PC-9 (cell line): ENCODE measurements at regions not wholly inside any gene's neighbourhood (a gene's known extent, or its start where the extent isn't known, plus 50 kb on each side); places are given as distances from the start of the nearest gene placed in this dataset.

ENCODE experiments used
- BruUV-seq: library from RNA; stranded (reverse); fragments of 400-500 nt; replicated peaks from 2 replicates; lab custom pipeline; 2021; lab: Mats Ljungman, UMichigan
- CTCF ChIA-PET: fragments of 300-600 bp; sonication (Branson Sonifier 250); formaldehyde crosslinking; loops from one replicate; lab custom pipeline; 2022; ENCODE audit warnings: antibody characterized with exemption; lab: Charles Lee
- POLR2A ChIA-PET: fragments of 300-600 bp; sonication (Branson Sonifier 250); formaldehyde crosslinking; loops from one replicate; lab custom pipeline; 2022; ENCODE audit warnings: antibody characterized with exemption; ENCODE audit not compliant: unreplicated experiment; lab: Charles Lee
- DNase-seq, 2 experiments: peaks; one replicate each; pipeline versions ENCODE4 v3.0.0 to v3.0.0-alpha.2; 2015 to 2022; ENCODE audit warnings: mixed read lengths in 1 of 2
- H2AFZ ChIP-seq: fragments of 200-600 bp; sonication (generic); 2 replicates; pipeline ENCODE4 v1.8.1; 2017; ENCODE audit warnings: antibody characterized with exemption
- H3F3A ChIP-seq: fragments of 200-600 bp; sonication (generic); 2 replicates; pipeline ENCODE4 v1.8.1; 2017; ENCODE audit warnings: antibody characterized with exemption, mild to moderate bottlenecking, low read depth; ENCODE audit not compliant: insufficient read depth
- H3K27ac ChIP-seq: fragments of 200-600 bp; sonication (generic); 2 replicates; pipeline ENCODE4 v1.6.1; 2016; ENCODE audit warnings: mixed run types
- H3K27me3 ChIP-seq: fragments of 200-600 bp; sonication (generic); 2 replicates; pipeline ENCODE4 v1.6.1; 2016; ENCODE audit warnings: low read depth, mixed run types; ENCODE audit not compliant: insufficient read depth
- H3K36me3 ChIP-seq: fragments of 200-600 bp; sonication (generic); 2 replicates; pipeline ENCODE4 v1.6.1; 2016; ENCODE audit warnings: low read depth, mixed run types
- H3K4me1 ChIP-seq: fragments of 200-600 bp; sonication (generic); replicated peaks from 2 replicates; pipeline ENCODE4 v1.6.1; 2016; ENCODE audit warnings: mixed run types; ENCODE audit not compliant: insufficient read depth
- H3K4me2 ChIP-seq: fragments of 200-600 bp; sonication (generic); 2 replicates; pipeline ENCODE4 v1.6.1; 2017; ENCODE audit warnings: mixed run types
- H3K4me3 ChIP-seq: fragments of 200-600 bp; sonication (generic); 2 replicates; pipeline ENCODE4 v1.6.1; 2016; ENCODE audit warnings: mixed run types
- H3K79me2 ChIP-seq: fragments of 200-600 bp; sonication (generic); 2 replicates; pipeline ENCODE4 v1.6.1; 2017; ENCODE audit warnings: low read depth, mixed run types
- H3K9me2 ChIP-seq: fragments of 200-600 bp; sonication (generic); 2 replicates; pipeline ENCODE4 v1.8.1; 2017; ENCODE audit warnings: mild to moderate bottlenecking; ENCODE audit not compliant: insufficient read depth
- H3K9me3 ChIP-seq: fragments of 200-600 bp; sonication (generic); 2 replicates; pipeline ENCODE4 v1.8.1; 2016; ENCODE audit warnings: low read depth; ENCODE audit not compliant: insufficient read depth
- H4K20me1 ChIP-seq: fragments of 200-600 bp; sonication (generic); 2 replicates; pipeline ENCODE4 v1.8.1; 2017; ENCODE audit not compliant: insufficient read depth
- CTCF ChIP-seq: fragments of 200-600 bp; sonication (generic); conservative IDR thresholded peaks from 2 replicates; pipeline ENCODE4 v1.6.1; 2017; ENCODE audit warnings: mixed run types, antibody characterized with exemption, mild to moderate bottlenecking, moderate library complexity
- EZH2 ChIP-seq: fragments of 200-600 bp; sonication (generic); IDR thresholded peaks from 2 replicates; pipeline ENCODE4 v1.8.0; 2017; ENCODE audit warnings: antibody characterized with exemption, low read depth
- intact Hi-C: fragments of 100-400 bp; cut with micrococcal nuclease; formaldehyde crosslinking; loops from one replicate; pipeline ENCODE4 v1.10.0; 2022; ENCODE audit not compliant: unreplicated experiment

- H4K20me1 ChIP-seq: no peaks in the 10 kb centered on the region
- POLR2A ChIA-PET: no interaction called here
Measured at GRCh38 chr13:73996569-73996968, 137.6 kb downstream of the KLF12 start.

GRCh38 chr13:73995736-73996135 lies 138.5 kb downstream of the KLF12 start:
- CTCF ChIA-PET: interaction anchor here (0.5 kb wide), 1 partner anchor 731 kb away, joined by 12 read pairs; no protein-coding TSS in a partner anchor
- H4K20me1 ChIP-seq: no peaks in the 10 kb centered on the region
- POLR2A ChIA-PET: no interaction called here
- H3K4me3 ChIP-seq: no peak overlapping the region
- no peak for DNase-seq
- H3K27me3 ChIP-seq: no peaks in the 10 kb centered on the region
- intact Hi-C loops: no loop called here
- no TSS peak for BruUV-seq
- no peaks in the 10 kb centered on the region for H3K4me1 ChIP-seq
- H3K27ac ChIP-seq: no peak overlapping the region
- H3K36me3 ChIP-seq: no peaks in the 10 kb centered on the region
- no peak for TF ChIP-seq CTCF
- no peak for TF ChIP-seq EZH2
- no peak overlapping the region for H2AFZ ChIP-seq
- H3K9me2 ChIP-seq: no peaks in the 10 kb centered on the region
- H3K79me2 ChIP-seq: no peaks in the 10 kb centered on the region
- no peaks in the 10 kb centered on the region for H3F3A ChIP-seq
- no peaks in the 10 kb centered on the region for H3K9me3 ChIP-seq
- no peak overlapping the region for H3K4me2 ChIP-seq

More at GRCh38 chr13:73996569-73996968, 137.6 kb downstream of the KLF12 start:
- no peak overlapping the region for H3K4me2 ChIP-seq
- no peaks in the 10 kb centered on the region for H3K9me3 ChIP-seq
- TF ChIP-seq CTCF (no peak), EZH2 (no peak)
- no peak overlapping the region for H3K27ac ChIP-seq
- intact Hi-C loops: no loop called here
- no peaks in the 10 kb centered on the region for H3K36me3 ChIP-seq
- H3K79me2 ChIP-seq: no peaks in the 10 kb centered on the region
- BruUV-seq: no TSS peak
- H3K4me1 ChIP-seq: no peaks in the 10 kb centered on the region
- H3K9me2 ChIP-seq: no peaks in the 10 kb centered on the region
- no peak overlapping the region for H3K4me3 ChIP-seq
- no peaks in the 10 kb centered on the region for H3K27me3 ChIP-seq
- CTCF ChIA-PET: no interaction called here
- no peak overlapping the region for H2AFZ ChIP-seq
- no peaks in the 10 kb centered on the region for H3F3A ChIP-seq
- DNase-seq: no peak

- no peaks in the 10 kb centered on the region for H3K79me2 ChIP-seq
- intact Hi-C loops: no loop called here
- no peaks in the 10 kb centered on the region for H4K20me1 ChIP-seq
- no peak for DNase-seq
- no peaks in the 10 kb centered on the region for H3K4me1 ChIP-seq
- BruUV-seq: no TSS peak
- ChIA-PET CTCF (no interaction called here), POLR2A (no interaction called here)
- no peaks in the 10 kb centered on the region for H3K9me3 ChIP-seq
- H2AFZ ChIP-seq: no peak overlapping the region
- no peak overlapping the region for H3K27ac ChIP-seq
- H3K9me2 ChIP-seq: no peaks in the 10 kb centered on the region
- H3F3A ChIP-seq: no peaks in the 10 kb centered on the region
- no peak overlapping the region for H3K4me2 ChIP-seq
- H3K36me3 ChIP-seq: no peaks in the 10 kb centered on the region
- H3K27me3 ChIP-seq: no peaks in the 10 kb centered on the region
- TF ChIP-seq EZH2 (no peak), CTCF (no peak)
- no peak overlapping the region for H3K4me3 ChIP-seq
Measured at GRCh38 chr13:73993661-73994060, 140.5 kb downstream of the KLF12 start.
